ENCODE measurements at regions not wholly inside any gene's neighbourhood (a gene's known extent, or its start where the extent isn't known, plus 50 kb on each side); places are given as distances from the start of the nearest gene placed in this dataset.
"Not testable (repeated sequence)": the region's sequence is repeated elsewhere in the genome, so short reads cannot be mapped to it uniquely, and the experiment has no call there.

GRCh38 chr1:8144323-8144722 is 118.2 kb upstream of the ERRFI1 start:
- DNase-seq (ENCODE audit: low read depth), result no peak

GRCh38 chr1:8142955-8143629 is 117.0 kb upstream of the ERRFI1 start:
- DNase-seq (ENCODE audit: low read depth), result no peak

- no peak for DNase-seq (ENCODE audit: low read depth)
These were observed 113.8 kb upstream of the ERRFI1 start for GRCh38 chr1:8139941-8140340.

GRCh38 chr1:8139383-8139782 is 113.3 kb upstream of the ERRFI1 start:
- no peak for DNase-seq (ENCODE audit: low read depth)

GRCh38 chr1:8138673-8139072 is 112.6 kb upstream of the ERRFI1 start:
- no peak for DNase-seq (ENCODE audit: low read depth)

- DNase-seq (ENCODE audit: low read depth), result no peak
These were observed 111.6 kb upstream of the ERRFI1 start for GRCh38 chr1:8137481-8138244.

- DNase-seq (ENCODE audit: low read depth), result no peak
These were observed 110.7 kb upstream of the ERRFI1 start for GRCh38 chr1:8136766-8137165.

GRCh38 chr1:8135250-8135649 is 109.1 kb upstream of the ERRFI1 start:
- DNase-seq (ENCODE audit: low read depth), result no peak

- no peak for DNase-seq (ENCODE audit: low read depth)
These were observed 108.6 kb upstream of the ERRFI1 start for GRCh38 chr1:8134546-8135235.

GRCh38 chr1:8133657-8134430 is 107.7 kb upstream of the ERRFI1 start:
- DNase-seq (ENCODE audit: low read depth), result no peak

- no peak for DNase-seq (ENCODE audit: low read depth)
These were observed 107.1 kb upstream of the ERRFI1 start for GRCh38 chr1:8133190-8133589.

- DNase-seq (ENCODE audit: low read depth), result no peak
These were observed 101.1 kb upstream of the ERRFI1 start for GRCh38 chr1:8127171-8127641.

GRCh38 chr1:8122477-8123407 is 96.6 kb upstream of the ERRFI1 start:
- no peak for DNase-seq (ENCODE audit: low read depth)

- no peak for DNase-seq (ENCODE audit: low read depth)
These were observed 96.0 kb upstream of the ERRFI1 start for GRCh38 chr1:8122160-8122476.

GRCh38 chr1:8121261-8122159 is 95.4 kb upstream of the ERRFI1 start:
- DNase-seq (ENCODE audit: low read depth), result no peak

- DNase-seq (ENCODE audit: low read depth), result no peak
These were observed 94.7 kb upstream of the ERRFI1 start for GRCh38 chr1:8120693-8121260.

- not testable (repeated sequence) for DNase-seq (ENCODE audit: low read depth)
These were observed 92.6 kb upstream of the ERRFI1 start for GRCh38 chr1:8118736-8119135.

- DNase-seq (ENCODE audit: low read depth), result no peak
These were observed 91.9 kb upstream of the ERRFI1 start for GRCh38 chr1:8118031-8118451.

- no peak for DNase-seq (ENCODE audit: low read depth)
These were observed 90.8 kb upstream of the ERRFI1 start for GRCh38 chr1:8116894-8117264.

GRCh38 chr1:8115769-8116167 is 89.7 kb upstream of the ERRFI1 start:
- no peak for DNase-seq (ENCODE audit: low read depth)
